NCI-H187 treated with DMSO at 0.1 percent for 48 hours (cell line): ENCODE measurements at regions not wholly inside any gene's neighbourhood (a gene's known extent, or its start where the extent isn't known, plus 50 kb on each side); places are given as distances from the start of the nearest gene placed in this dataset.

Source experiments
- DNase-seq: peaks from one replicate; lab custom pipeline; 2025; lab: John Stamatoyannopoulos, UW

DNA sequence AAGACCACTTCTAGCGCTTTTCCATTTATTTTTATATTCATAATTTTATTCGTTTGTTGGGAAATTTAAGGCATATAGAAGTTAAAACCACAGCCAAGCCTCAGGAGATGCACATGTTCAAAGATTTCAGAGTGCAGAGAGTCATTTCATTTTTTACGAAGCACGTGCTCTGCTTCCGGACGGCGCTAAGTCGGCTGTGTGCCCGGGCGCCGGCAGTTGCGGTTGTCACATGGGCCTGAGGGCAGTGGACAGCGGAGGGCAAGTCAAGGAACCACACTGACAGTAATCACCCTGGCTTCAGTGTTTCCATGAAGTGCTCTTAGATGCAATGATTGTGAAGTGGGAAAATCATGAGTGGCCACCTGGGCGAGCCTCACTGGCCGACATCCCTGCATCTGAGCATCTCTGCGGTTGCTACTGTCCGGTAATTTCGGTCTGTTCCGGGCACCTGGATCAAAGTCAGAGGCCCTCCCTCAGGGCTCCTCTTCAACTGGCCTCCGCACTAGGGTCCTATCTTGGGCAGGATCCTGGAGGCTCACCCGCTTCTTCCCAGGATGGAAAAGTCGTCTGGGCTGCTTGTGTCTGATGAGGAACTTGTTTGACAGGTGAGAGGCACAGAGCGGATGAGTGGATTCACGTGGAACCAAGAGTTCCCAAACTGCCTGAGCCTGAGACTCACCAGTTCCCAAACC lies 90.8 kb downstream of the DACT2 start:
- no peak for DNase-seq

DNA sequence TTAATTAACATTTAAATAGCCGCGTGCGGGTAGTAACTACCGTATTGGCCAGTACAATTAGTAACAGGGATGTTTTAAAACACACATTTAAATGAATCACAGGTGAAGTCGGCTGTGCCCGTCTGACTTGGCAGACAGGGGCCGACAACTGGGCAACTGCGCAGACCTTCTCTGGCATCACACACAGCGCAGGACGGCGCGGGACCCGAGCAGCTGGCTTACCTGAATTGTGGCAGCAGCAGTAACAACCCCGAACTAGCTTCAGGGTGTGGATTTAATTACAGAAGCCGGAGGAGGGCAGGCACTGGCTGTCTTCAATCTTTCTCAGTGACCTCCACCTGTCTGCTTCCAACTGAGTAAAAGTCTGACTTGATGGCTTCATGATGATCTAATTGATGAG lies 91.7 kb downstream of the DACT2 start:
- DNase-seq: no peak

DNA sequence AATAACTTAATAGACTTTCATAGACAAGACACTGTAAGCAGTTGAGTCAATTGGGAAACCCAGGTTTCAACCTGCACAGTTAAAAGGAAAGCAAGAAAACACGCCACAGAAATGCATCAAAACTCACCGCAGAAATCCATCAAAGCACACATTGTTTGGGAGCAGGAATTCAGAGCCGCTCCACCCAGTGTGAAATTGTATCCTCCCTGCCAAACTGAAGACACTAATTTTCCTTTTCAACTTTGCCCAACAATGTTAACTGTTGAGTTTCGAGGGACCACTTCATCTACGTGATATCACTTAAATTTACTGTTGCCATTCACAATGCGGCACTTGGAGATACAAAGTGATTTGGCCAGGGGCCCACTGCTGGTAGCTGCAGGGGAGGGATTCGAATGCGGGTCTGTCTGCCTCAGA lies 92.7 kb downstream of the DACT2 start:
- DNase-seq: no peak

- DNase-seq: no peak
These were observed 93.4 kb downstream of the DACT2 start for GRCh38 chr6:168226061-168226752.

GRCh38 chr6:168225471-168225911 lies 94.1 kb downstream of the DACT2 start:
- no peak for DNase-seq

DNA sequence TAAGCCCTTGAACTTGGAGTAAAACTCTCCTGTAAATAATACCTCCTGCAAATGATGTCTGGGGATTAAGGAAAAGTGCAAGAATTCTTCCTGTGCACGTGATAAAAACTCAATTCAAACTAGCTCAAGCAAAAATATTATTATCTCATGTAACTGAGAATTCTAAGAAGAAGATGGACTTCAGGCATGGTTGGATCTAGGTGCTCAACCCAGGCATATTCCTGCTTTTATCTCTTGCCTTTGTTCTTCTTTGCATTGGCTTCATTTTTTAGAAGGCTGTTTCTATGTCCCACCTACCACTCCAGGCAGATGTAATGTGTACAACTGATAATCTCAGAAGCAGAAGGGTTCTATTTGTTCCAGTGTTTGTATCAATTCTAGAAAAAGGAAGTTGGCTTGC lies 95.8 kb downstream of the DACT2 start:
- no peak for DNase-seq

GRCh38 chr6:168223150-168223549 lies 96.4 kb downstream of the DACT2 start:
- DNase-seq: no peak

- DNase-seq: no peak
These were observed 97.2 kb downstream of the DACT2 start for GRCh38 chr6:168222115-168223043.

DNA sequence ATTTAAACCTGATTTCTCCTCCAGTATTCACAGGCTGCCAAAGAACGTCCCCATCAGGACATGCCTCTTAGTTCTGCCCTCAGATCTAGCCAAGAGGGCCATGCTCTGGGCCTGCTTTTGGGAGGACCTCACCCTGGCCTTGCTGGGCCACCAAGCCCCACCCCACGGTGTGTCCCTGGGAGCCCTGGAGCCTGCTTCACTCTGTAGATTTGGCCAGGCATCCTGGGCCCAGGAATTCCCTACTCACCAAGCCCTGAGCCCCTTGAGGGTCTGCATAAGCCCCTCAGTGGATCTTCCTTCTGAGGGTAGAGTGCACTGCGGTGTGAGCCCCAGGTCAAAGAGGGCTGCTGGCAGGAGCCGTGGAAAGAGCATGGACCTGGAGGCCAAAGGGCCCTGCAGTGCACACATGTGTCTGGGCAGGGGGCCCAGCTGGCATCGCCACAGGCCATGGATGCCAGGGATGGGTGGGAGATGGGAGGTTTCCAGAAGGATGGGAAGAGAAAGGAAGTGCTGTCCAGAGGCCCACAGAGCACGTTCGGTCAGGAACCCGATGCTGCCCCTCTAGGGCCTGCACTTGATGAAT lies 98.0 kb downstream of the DACT2 start:
- DNase-seq: no peak

DNA sequence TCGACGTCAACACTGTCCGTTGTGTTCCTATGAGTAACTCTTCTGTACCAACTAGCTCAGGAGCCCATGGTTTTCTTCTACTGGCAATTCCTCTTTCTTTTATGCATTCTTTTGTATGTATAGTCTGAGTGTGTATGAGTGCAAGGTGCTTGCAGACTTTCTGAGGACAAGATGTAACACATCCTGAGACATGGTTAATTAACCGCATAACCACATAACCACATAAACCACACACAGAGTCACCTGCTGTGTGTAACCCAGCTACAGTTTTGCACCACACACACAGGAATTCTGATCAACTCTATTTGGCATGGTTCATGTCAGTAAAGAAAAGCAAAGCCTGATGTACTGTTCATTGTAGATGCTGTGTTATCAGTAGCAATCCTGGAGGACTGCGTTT lies 98.6 kb downstream of the DACT2 start:
- DNase-seq: no peak

DNA sequence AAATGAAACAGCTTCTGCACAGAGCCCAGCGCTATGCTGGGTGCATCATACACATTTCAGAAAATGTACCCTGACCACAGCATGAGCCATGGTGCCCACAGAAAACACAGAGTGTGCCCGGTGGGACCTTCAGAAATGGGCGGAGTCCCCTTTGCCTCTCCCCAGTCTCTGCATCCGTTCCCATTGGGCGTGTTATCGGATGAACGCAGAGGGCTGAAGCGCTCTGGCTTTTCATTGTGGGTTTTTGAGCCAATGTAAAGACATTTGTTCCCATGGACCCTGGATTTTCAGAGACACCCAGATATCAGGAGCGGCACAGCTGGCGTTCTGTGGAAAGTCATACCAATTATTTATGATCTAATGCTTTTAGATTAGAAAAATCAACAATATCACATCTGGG lies 99.8 kb downstream of the DACT2 start:
- no peak for DNase-seq

- no peak for DNase-seq
These were observed 100.6 kb downstream of the DACT2 start for GRCh38 chr6:168218785-168219566.

- DNase-seq: peak; percentile 77
These were observed 101.6 kb downstream of the DACT2 start for GRCh38 chr6:168217880-168218537.

DNA sequence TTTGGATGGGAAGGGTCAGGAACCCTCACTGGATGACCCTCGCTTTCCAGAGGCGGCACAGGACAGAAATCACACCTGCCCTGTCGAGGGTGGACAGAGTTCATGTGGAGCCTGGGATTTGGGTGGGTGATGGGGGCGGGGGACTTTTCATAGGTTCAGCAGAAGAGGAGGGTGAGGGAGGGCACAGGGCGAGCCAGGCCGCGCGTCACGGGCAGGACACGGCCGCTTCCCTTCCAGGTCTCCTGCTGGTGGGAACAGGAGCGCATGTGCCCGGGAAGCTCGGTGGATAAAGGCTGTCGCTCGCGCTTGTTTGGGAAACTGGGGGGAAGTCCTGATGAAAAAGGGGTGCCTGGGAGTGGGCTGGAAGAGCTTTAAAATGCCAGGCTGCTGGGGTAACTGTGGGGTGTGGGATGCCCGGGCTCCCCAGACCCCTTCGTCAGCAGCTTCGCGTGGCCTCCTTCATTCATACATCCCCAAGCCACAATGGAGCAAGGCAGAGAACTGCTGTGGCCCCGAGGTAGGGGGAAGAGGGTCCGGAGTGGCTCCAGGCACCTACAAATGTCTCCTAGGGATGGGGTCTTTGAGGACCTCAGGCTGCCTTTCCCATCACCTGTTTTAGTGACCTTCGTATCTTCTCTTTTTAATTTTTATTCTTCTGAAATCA lies 102.2 kb downstream of the DACT2 start:
- no peak for DNase-seq

DNA sequence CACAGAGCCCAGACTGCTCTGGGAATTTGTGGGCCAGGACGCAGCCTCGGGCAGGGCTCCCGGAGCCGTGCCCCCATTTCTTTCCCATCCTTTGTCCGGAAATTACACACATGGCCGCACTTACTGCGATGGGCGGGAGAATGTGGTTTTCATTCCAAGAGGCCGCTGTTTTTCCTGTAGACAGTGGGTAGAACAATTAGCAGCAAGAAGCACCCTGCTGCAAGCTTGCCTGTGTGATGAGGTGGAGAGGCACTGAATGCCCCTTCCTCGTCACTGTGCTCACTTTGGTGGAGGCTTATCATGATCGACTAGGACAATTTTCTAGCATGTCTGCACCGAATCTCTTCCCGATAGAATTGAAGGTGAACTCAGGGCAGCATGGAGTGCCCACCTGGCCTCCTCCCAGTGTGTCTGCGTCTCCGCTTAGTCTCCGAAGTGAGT lies 102.8 kb downstream of the DACT2 start:
- DNase-seq: no peak

DNA sequence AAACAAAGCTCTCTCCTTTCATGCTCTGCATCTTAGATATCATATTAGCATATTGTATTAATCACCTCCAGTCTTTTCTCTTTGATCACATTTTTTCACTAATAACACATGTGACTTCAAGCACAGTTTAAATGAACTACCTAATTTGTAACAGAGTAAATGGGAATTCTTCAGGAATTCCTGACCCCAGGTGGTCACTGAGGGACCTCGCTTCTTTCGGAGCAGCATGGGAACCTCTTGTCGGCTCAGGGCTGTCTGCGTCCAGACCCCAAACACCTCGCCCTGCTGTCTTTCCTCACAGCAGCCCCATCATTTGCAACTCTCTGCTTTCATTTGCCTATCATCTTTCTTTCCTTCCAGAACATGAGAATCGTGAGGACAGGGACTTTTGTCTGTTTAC lies 103.5 kb downstream of the DACT2 start:
- no peak for DNase-seq

GRCh38 chr6:168215121-168215808 lies 104.3 kb downstream of the DACT2 start:
- DNase-seq: no peak

GRCh38 chr6:168214586-168215104 lies 104.9 kb downstream of the DACT2 start:
- DNase-seq: no peak

- DNase-seq: no peak
These were observed 106.5 kb downstream of the DACT2 start for GRCh38 chr6:168213121-168213524.
